ENCODE measurements at regions not wholly inside any gene's neighbourhood (a gene's known extent, or its start where the extent isn't known, plus 50 kb on each side); places are given as distances from the start of the nearest gene placed in this dataset.
A peak's percentile ranks its signal among the peaks of the same experiment; 100 is the strongest.
"Not testable (repeated sequence)": the region's sequence is repeated elsewhere in the genome, so short reads cannot be mapped to it uniquely, and the experiment has no call there.

GRCh38 chr11:67873223-67873622, 130.7 kb downstream of the UNC93B1 start:
- DNase-seq, result not testable (repeated sequence)

DNA sequence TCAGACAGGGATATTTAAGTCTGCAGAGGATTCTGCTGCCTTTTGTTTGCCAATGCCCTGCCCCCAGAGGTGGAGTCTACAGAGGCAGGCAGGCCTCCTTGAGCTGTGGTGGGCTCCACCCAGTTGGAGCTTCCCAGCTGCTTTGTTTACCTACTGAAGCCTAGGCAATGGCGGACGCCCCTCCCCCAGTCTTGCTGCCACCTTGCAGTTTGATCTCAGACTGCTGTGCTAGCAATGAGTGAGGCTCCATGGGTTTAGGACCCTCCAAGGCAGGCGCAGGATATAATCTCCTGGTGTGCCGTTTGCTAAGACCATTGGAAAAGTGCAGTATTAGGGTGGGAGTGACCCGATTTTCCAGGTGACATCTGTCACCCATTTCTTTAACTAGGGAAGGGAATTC, 132.7 kb downstream of the UNC93B1 start:
- not testable (repeated sequence) for DNase-seq

DNA sequence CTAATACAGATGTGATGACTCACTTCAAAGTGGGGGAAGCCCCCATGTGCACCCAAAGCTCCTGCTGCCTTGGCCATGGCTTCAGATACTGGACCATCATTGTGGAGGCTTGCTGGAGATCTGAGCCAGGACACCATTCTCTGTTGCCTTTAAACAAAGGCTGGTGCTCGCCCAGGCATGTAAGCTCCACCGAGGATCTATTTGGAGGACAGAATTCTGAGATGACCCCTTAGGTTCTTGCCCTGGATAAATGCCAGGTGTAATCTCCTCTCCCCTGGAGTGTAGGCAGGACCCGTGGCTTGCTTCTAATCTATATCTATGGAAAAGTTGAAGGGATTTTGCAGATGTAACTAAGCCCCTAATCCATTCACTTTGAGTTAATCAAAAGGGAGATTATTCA, 141.0 kb downstream of the UNC93B1 start:
- not testable (repeated sequence) for DNase-seq

GRCh38 chr11:67859513-67860161, 144.3 kb downstream of the UNC93B1 start:
- DNase-seq, result not testable (repeated sequence)

DNA sequence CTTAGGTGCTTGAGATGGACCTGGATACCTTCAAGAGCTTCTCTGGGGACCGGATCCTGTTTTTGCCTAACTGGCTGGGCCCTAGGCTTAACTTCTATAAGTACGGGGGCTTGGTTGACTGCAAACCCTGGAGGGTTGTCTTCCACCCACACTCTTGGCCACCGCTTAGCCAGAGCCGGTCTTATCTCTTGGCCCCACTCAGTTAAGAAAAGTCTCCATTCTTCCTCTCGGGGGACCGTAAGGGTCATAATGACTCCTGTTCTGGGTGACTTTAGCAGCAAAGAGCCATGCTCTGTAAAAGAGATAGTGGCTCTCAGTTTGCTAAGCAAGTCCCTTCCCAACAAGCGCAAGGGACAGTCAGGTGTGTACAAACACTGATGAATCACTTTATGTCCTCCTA, 153.2 kb downstream of the UNC93B1 start:
- DNase-seq, result not testable (repeated sequence)

- DNase-seq, result not testable (repeated sequence)
These were observed 154.1 kb downstream of the UNC93B1 start for GRCh38 chr11:67849766-67850165.

GRCh38 chr11:67847896-67848875, 155.7 kb downstream of the UNC93B1 start:
- DNase-seq, result not testable (repeated sequence)

- not testable (repeated sequence) for DNase-seq
These were observed 157.6 kb downstream of the UNC93B1 start for GRCh38 chr11:67846303-67846702.

GRCh38 chr11:67845296-67845695, 158.6 kb downstream of the UNC93B1 start:
- not testable (repeated sequence) for DNase-seq

- not testable (repeated sequence) for DNase-seq
These were observed 163.3 kb downstream of the UNC93B1 start for GRCh38 chr11:67840599-67840998.

- not testable (repeated sequence) for DNase-seq
These were observed 155.7 kb upstream of the ALDH3B2 start for GRCh38 chr11:67830152-67830551.

DNA sequence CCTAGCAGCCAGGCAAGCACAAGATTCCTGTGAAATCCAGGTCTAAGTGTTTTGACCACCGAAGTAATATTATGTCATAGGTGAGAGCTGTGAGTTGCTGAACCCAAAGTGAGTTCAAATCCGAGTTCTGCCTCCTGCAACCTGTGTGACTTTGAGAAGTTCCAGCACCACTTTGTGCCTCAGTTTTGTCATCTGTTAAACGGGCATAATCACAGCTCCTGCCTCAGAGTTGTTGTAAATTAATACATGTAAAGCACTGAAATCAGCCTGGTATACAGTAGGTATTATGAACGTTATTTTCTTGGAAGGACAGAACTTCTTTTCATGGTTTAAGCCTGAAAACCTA, 152.5 kb upstream of the ALDH3B2 start:
- DNase-seq, result not testable (repeated sequence)

DNA sequence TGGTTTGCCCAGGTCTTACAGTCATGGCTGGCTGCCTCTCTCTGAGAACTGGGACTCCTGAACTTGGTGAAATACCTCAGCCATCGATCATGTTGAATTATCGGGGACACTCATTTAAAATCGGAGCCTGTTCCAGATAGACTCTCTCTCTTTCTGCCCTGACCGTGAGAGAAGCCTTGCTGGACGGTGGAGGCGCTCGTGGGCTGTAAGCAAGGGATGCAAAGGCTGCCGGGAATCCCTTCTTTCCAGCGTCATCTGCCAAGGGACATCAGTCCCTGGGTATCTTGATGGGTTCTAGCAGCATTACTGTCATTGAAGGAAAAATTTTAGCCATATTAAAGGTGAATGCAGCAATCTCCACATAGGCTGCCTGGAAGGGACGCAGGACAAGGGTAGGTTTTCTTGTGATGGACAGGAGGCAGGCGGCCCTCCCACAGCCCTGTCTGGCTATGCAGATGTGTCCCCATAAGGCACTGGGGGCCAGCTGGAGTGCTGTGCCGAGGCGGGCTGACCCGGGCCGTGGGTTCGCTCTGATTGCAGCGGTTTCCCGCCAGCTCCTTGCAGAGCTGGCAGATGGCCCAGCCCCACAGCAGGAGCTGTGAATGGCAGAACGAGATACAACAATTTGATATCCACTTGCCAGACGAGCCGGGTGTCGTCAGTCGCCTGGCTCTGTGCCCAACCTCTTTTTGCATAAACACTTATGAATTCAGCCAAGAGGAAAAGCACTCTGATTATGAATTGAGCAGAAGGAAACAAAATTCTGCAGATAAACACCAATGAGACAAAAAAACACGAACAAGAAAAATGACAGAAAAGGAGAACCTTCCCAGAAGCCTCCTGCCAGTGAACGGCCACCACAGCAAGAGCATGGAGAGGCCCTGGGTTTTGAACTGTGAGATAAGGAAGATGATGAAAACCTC, 151.9 kb upstream of the ALDH3B2 start:
- DNase-seq, result peak; percentile 83

DNA sequence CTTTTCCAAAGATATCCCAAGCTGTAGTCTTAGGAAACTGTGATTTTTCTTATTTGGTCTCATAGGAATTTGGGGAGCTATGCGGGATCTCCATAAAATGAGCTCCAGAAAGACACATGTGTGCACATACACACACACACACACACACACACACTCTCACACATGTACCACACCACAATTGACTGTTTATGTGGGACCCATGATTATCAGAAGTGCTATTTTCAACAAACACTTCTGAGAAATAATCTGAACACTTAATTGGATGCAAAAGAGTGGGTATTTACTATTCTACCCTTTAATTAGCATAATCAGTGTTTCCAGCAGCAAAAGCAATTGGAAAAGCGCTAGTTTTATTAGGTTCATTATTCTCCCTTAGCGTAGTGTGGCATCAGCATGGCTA, 150.4 kb upstream of the ALDH3B2 start:
- not testable (repeated sequence) for DNase-seq

DNA sequence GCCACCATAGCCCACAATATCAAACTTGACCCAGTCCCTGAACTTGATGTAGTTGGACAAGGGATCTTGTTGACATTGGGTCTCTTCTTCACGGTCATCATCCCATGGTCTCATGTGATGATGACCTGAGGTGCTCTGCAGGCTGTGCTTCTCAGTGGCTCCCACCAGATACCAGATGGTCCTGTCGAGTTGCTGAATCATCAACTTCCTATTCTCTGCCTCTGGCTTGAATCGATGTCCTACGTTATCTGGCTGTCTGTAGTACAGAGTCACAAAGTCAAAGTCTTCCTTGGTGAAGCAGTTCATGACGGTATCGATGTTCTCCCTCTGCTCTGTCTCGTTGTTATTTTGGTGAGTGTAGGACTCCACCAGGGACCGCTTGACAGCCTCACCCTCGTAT, 145.7 kb upstream of the ALDH3B2 start:
- DNase-seq, result no peak

DNA sequence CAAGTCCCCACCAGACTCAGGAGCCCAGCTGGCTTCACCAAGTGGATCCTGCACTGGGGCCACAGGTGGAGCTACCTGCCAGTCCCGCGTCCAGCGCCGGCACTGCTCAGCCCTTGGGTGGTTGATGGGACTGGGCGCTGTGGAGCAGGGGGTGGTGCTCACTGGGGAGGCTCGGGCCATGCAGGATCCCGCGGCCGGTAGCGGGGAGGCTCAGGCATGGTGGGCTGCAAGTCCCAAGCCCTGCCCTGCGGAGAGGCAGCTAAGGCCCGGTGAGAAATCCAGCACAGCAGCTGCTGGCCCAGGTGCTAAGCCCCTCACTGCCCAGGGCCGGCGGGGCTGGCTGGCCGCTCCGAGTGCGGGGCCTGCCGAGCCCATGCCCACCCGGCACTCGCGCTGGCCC, 143.1 kb upstream of the ALDH3B2 start:
- DNase-seq, result not testable (repeated sequence)

GRCh38 chr11:67809301-67809700, 134.9 kb upstream of the ALDH3B2 start:
- DNase-seq, result not testable (repeated sequence)

GRCh38 chr11:67807896-67808295, 133.5 kb upstream of the ALDH3B2 start:
- not testable (repeated sequence) for DNase-seq

DNA sequence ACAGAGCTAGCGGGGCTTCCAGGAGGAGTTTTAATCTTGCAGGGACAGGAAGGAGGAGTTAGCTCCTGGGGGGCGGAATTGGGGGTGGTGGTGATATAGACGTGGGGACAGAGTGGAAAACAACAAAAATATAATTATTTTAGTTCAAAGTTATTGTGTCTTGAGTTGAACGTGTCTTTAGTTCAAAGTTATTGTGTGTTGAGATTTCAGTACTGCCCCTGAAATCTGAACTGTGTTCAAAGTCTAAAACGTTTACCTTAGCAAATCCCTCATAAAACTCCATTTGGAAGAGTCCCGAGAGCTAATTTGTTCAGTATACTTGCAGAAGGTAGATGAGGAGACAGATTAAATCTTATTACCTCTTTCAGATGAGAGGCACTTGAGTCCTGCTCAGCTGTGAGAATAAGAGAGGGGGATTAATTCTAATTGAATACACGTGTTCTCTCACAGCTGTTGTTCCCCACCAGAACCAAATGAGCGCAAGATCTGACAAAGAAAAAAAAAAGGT, 132.4 kb upstream of the ALDH3B2 start:
- not testable (repeated sequence) for DNase-seq

GRCh38 chr11:67806183-67806582, 131.8 kb upstream of the ALDH3B2 start:
- DNase-seq, result not testable (repeated sequence)

DNA sequence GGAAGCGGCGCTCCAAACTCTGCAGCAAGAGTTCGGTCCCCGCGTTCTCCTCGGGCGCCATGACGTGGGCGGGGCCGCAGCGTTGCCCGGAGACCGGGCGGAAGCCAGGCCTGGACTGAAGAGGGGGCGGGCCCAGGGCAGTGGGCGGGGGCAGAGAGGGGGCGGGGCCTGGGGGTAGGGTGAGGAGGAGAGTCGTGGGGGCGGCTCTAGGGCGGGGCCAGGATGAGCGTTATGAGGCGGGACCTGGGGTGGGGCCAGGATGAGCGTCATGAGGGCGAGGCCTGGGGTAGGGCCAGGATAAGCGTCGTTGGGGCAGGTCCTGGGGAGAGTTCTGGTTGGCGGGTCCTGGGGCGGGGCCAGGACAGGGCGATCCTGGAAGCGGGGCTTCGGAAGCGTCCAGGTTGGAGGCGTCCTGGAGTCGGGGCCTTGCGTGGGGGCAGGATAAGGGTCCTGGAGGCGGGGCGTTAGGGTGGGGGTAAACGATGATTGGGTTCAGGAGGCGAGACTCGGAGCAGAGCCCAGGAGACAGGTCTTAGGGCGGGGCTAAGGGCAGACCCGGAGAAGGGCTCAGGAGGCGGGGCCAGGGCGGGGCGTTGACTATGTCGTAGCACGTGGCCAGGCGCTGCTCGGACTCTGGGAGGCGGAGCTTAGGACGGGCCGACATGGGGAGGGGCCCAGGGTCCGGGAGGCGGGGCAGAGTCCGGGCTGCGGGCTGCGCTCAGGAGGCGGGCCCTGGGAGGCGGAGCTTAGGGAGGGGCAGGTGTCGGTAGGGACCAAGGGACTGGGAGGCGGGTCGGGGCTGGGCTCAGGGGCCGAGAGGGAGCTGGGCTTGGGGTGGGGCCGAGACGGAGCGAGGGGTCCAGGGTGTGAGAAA, 131.1 kb upstream of the ALDH3B2 start:
- peak; percentile 96 for DNase-seq

All from NCI-H1417 treated with DMSO at 0.1 percent for 48 hours (cell line).